SW480 (cell line): ENCODE measurements at regions not wholly inside any gene's neighbourhood (a gene's known extent, or its start where the extent isn't known, plus 50 kb on each side); places are given as distances from the start of the nearest gene placed in this dataset.

Experiments
- DNase-seq: peaks from one replicate; pipeline ENCODE4 v3.0.0-alpha.2; 2016; ENCODE audit warnings: low spot score

DNA sequence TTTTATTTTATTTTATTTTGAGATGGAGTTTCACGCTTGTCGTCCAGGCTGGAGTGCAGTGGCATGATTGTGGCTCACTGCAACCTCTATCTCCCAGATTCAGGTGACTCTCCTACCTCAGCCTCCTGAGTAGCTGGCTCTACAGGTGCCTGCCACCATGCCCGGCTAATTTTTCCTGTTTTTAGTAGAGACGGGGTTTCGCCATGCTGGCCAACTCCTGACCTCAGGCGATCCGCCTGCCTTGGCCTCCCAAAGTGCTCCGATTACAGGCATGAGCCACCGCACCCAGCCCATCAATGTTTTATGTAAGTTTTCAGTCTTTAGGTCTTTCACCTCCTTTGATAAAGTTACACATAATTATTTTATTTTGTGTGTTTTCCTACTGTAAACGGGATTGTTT lies 154.6 kb downstream of the COPRS start:
- no peak for DNase-seq

DNA sequence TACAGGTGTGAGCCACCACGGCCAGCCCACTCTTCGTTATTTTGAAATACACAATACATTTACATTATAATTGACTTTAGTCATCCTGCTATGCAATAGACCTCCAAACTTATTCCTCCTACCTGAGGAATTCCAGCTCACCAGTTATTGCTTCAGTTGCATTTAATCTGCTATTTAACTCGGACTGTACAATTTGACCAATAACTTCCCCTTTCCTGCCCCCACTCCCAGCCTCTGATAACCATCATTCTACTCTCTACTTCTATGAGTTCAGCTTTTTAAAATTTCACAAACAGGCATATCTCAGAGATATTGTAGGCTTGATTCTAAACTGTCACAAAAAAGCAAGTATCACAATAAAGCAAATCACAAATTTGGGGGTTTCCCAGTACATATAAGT lies 157.0 kb downstream of the COPRS start:
- DNase-seq, result no peak

- DNase-seq, result no peak
These were observed 158.1 kb downstream of the COPRS start for GRCh38 chr17:31700973-31701372.

DNA sequence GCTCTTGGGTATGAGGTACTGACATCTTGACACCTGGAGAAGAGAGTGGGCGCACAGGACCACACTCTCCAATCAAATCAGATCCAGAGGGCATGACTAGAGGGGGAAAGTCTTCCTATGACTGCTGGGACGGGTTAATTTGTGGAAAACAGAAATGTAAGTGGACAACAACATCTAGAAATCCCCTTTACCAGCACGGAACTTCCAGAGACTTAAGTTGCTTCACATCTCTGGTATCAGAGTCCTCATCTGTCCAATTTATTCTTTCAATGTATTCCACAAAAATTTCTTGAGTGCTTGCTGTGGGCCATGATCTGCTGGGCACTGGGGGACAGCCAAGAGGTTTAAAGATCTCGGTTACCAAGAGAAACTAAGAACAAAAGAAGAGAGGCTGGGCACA lies 159.2 kb downstream of the COPRS start:
- DNase-seq, result no peak

DNA sequence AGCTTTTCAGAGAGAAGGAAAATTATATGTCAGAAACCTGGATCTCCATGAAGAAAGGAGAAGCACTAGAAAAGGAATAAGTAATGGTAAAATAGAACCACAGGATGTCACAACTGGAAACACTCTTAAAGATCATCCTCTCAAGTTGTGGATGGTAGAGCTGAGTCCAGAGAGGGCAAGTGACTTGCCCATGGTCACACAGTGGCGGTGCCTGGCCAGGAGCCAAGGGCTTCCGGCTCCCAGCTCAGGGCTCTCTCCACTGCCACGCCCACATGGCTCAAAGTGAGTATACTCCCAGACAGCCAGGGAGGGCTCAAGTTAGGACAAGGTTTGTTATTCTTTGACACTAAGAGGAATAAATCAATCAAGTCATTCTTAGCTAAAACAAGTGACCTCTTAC lies 159.8 kb downstream of the COPRS start:
- no peak for DNase-seq

GRCh38 chr17:31698751-31699150 lies 160.3 kb downstream of the COPRS start:
- DNase-seq, result no peak

DNA sequence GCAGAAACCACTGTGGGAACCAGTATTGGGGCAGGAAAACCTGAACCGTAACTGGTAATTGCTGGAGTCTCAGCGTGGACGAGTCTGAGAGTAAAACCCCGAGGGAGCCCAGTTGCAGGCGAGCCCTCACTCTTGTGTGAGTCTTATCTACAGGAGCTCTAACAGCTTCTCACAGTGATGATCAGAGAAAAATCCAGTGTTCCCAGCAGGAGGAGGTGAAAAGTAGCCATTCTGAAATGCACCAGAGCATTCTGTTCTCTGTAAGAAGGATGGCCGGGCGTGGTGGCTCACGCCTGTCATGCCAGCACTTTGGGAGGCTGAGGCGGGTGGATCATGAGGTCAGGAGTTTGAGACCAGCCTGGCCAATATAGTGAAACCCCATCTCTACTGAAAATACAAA lies 161.2 kb downstream of the COPRS start:
- DNase-seq, result no peak

DNA sequence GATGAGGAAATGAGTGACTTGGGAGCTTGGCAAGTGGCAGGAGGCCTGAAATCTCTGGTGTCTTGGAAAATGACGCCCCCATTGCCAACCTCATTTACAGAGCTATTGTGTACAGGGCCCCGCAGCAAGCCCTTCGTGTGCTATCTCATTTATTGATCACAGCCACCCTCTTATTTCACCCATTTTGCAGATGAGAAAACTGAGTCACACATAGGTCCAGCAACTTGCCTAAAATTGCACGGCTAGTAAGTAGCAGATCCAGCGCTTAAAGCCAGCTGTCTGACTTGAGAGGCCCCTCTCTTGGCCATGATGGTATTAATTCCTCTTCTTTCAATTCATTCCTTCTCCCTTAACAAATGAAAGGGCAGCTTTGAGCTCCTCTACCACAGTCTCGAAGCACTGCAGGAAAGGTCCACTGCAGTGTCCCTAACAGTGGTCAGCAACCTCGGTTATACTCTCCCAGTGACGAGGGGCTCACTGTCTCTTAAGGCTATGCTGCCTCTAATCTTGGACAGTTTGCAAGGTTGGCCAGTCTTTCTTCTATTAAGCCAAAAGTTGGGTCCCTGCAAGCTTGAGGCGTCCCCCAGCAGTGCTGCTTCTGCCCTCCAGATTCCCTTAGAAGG lies 162.2 kb downstream of the COPRS start:
- no peak for DNase-seq

GRCh38 chr17:31696184-31696602 lies 162.9 kb downstream of the COPRS start:
- DNase-seq, result no peak

GRCh38 chr17:31695456-31696090 lies 163.5 kb downstream of the COPRS start:
- no peak for DNase-seq

DNA sequence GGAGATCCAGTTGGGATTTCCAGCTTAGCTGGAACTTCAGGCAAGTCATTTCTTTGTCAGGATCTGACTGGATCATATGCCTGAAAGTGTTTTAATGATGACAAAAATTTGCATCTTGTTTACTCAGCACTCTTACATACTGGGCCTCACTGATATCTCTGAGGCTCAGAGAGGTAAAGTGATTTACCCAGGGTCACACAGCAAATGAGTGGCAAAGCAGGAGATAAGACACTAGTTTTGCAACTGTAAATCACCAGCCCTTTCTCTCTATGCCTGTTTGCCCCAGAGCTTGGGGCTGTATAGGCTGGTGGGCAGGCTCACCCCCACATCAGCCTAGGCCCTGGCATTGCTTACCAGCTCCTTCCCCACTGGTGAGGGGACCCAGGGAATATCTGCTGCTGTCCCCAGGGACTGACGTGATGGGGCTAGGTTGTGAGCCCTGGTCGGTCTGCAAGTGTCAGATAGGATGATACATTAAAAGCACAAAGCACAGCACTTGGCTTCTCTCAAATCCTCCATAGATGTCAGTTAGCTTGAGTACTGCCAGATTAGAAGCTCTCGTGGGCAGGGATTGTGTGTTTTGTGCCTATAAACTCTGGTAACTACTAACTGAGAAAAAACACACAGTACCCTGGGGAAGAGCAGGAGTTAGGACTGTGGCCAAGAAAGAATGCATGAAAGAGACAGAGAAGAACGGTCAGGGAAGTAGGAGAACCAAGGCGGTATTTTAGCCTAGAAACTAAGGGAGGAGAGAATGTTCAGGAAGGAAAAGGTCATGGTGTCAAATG lies 165.4 kb downstream of the COPRS start:
- no peak for DNase-seq

DNA sequence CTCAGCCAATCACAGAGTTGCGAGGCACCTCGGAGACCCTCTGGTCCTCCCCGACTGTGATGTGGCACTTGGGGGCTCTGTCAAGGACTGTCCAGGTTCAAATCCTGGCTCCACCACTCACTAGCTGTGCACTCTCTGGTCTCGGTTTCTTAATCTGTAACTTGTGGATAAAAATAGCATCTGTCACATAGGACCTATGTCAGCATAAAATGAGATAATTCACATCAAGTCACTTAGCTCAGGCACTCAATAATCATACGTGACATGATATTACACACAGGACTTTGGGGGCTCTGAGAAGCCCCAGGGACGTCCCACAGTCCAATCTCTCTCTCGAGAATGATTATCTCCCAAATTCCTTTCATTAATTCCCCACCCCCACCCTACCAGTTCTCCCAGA lies 166.4 kb downstream of the COPRS start:
- DNase-seq, result no peak

- no peak for DNase-seq
These were observed 167.0 kb downstream of the COPRS start for GRCh38 chr17:31692027-31692426.

DNA sequence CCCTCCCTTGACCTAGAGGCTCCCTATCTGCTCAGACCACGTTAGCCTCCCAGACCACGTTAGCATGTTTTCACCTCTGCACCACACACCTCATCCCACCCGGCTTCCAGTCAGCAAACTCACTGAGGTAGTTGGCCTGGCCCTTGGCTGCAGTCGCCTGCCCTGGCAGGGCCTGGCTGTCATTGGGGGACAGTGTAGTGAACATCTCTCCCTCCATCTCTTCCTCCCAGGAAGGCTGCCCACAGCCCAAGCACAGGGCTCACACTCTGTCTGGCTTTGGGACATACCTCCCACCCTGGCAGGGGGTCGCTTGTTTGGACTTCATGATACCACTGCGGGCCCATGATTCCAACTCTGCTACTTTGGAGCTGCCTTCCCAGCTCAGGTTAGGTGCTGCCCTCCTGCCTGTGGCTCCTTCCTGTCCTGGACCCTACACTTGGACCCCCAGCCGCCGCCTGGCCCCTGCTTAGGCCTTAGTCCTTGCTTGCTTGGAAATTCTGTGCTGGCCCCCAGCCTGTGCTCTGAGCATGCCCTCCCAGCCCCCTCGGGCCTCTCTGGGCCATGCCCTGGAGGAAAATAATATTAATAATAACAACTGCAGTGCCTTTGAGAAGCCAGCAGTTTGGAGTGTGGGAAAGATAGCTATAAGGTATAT lies 167.7 kb downstream of the COPRS start:
- no peak for DNase-seq

DNA sequence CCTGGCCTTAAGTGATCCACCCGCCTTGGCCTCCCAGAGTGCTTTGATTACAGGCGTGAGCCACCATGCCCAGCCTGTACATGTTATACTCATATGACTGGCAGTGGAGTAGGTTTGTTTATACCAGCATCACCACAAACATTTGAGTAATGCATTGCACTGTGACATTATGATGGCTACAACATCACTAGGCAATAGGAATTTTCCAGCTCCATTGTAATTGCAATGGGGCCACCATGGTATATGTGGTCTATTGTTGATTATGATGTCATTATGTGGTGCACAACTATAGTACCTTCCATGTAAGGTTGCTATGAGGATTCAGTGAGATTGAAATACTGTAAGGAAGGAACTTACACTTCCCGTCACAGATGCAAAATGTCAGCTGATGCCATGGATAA lies 168.9 kb downstream of the COPRS start:
- peak; percentile 65 for DNase-seq

- no peak for DNase-seq
These were observed 170.3 kb downstream of the COPRS start for GRCh38 chr17:31688701-31689100.

GRCh38 chr17:31687505-31688126 lies 171.4 kb downstream of the COPRS start:
- DNase-seq, result no peak

- DNase-seq, result no peak
These were observed 172.5 kb downstream of the COPRS start for GRCh38 chr17:31686495-31686894.

- no peak for DNase-seq
These were observed 174.1 kb downstream of the COPRS start for GRCh38 chr17:31684901-31685300.

DNA sequence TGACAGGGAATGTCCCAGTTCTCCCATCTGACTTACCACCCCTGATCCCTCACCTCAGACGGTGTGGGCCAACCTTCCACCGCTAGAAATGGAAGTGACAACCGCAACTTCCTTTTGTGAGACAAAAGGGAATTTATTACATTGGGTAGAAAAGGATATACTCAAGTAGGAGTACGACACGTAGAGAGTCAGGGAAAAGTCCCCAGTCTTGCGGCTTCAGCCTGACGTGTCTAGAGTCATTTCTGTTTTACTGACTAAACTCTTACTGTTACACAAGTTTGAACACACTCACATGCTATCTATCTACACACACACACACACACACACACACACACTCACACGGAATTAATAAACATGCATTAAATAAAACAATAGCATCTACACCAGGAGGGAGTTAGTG lies 178.9 kb downstream of the COPRS start:
- DNase-seq, result no peak

GRCh38 chr17:31679667-31680066 lies 179.4 kb downstream of the COPRS start:
- DNase-seq, result no peak

GRCh38 chr17:31678431-31678830 lies 180.6 kb downstream of the COPRS start:
- no peak for DNase-seq
